Activated CD4-positive, alpha-beta T cell treated with anti-CD3 and anti-CD28 coated beads, Interleukin-2, amount 10 ng/mL, durations not matched to agents 24 days and 14 days (primary cell): ENCODE measurements at regions not wholly inside any gene's neighbourhood (a gene's known extent, or its start where the extent isn't known, plus 50 kb on each side); places are given as distances from the start of the nearest gene placed in this dataset.

Source experiments
- DNase-seq: peaks from one replicate; pipeline ENCODE4 v3.0.0; 2022
- H3K27ac Mint-ChIP-seq: one replicate; pipeline ENCODE4 v1.8.0; 2022; ENCODE audit warnings: mild to moderate bottlenecking, mixed read lengths
- H3K27me3 Mint-ChIP-seq: one replicate; pipeline ENCODE4 v1.8.0; 2022; ENCODE audit warnings: mixed read lengths
- H3K36me3 Mint-ChIP-seq: one replicate; pipeline ENCODE4 v1.8.0; 2022; ENCODE audit warnings: low read depth, mild to moderate bottlenecking, mixed read lengths
- H3K4me1 Mint-ChIP-seq: one replicate; pipeline ENCODE4 v1.8.0; 2021; ENCODE audit warnings: mixed read lengths
- H3K4me3 Mint-ChIP-seq: one replicate; pipeline ENCODE4 v1.8.0; 2022; ENCODE audit warnings: mild to moderate bottlenecking, moderate library complexity, mixed read lengths
- H3K9me3 Mint-ChIP-seq: one replicate; pipeline ENCODE4 v1.8.0; 2021; ENCODE audit warnings: mixed read lengths
- intact Hi-C: fragments of 100-400 bp; cut with micrococcal nuclease; formaldehyde crosslinking; loops from one replicate; pipeline ENCODE4 v1.15.1; 2023

GRCh38 chr20:54272901-54273488, 65.1 kb downstream of the PFDN4 start:
- no peak for DNase-seq
- Mint-ChIP-seq H3K27ac (no peak overlapping the region), H3K4me1 (peaks cover 11% of the 10 kb centered on the region), H3K27me3 (peaks cover 1% of the 10 kb centered on the region), H3K9me3 (peaks cover 3% of the 10 kb centered on the region), H3K4me3 (no peak overlapping the region), H3K36me3 (no peaks in the 10 kb centered on the region)
- intact Hi-C loops, result no loop called here

- intact Hi-C loops, result no loop called here
These were observed 67.6 kb downstream of the PFDN4 start for GRCh38 chr20:54275359-54276111.

DNA sequence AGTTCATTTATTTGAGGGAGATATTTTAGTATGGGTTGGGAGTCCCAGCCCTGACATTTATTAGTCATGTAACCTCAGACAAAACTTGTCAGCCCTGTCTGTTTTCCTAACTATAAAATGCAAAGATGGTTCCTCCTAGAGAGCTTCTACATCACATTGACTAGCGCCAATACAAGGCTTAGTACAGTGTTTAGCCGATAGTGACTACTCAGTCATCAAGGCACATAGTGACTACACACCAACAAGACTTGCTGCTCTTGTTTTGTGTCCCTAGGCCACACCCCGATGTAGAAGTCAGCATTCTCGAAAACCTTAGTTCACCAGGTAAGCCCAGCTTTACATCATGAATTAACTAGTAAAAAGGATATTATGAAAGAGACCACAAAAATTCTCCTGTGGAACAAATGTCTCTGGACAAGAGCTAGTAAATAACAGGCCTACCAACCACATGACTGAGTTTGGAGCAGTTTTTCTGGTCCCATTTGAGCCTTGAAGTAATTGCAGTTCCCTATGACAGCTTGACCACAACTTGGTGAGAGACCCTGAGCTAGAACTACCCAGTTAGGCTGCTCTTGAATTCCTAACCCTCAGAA, 68.8 kb downstream of the PFDN4 start:
- no peaks in the 10 kb centered on the region for H3K36me3 Mint-ChIP-seq
- peaks cover 12% of the 10 kb centered on the region for H3K9me3 Mint-ChIP-seq
- no peaks in the 10 kb centered on the region for H3K27me3 Mint-ChIP-seq
- intact Hi-C loops, result no loop called here
- DNase-seq, result no peak
- H3K4me3 Mint-ChIP-seq, result no peak overlapping the region
- peaks cover 11% of the 10 kb centered on the region for H3K4me1 Mint-ChIP-seq
- H3K27ac Mint-ChIP-seq, result no peak overlapping the region

More at GRCh38 chr20:54275359-54276111, 67.6 kb downstream of the PFDN4 start:
- peaks cover 1% of the 10 kb centered on the region for H3K27me3 Mint-ChIP-seq
- DNase-seq, result no peak
- no peak overlapping the region for H3K27ac Mint-ChIP-seq
- H3K36me3 Mint-ChIP-seq, result no peaks in the 10 kb centered on the region
- peaks cover 11% of the 10 kb centered on the region for H3K4me1 Mint-ChIP-seq
- no peak overlapping the region for H3K4me3 Mint-ChIP-seq
- H3K9me3 Mint-ChIP-seq, result peaks cover 6% of the 10 kb centered on the region

DNA sequence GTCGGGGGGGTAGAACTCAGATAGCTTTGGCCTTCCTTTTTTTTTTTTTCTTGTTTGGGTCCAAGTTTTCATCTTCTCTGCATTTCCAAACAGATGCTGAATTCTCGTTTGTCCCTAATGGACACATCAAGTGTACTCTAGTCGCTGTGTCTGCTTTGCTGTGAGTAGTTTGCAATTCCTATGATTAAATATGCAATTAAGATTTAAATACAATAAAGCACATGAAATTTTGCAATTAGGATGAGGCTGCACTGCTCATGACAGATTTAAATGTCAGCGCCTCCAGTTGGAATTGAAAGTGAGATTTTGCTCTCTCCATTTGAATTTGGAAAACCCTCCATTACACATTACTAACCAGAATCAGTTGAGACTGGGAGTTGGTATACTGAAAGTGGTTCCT, 70.4 kb downstream of the PFDN4 start:
- Mint-ChIP-seq H3K4me3 (no peak overlapping the region), H3K36me3 (no peaks in the 10 kb centered on the region), H3K27me3 (no peaks in the 10 kb centered on the region), H3K4me1 (peaks cover 9% of the 10 kb centered on the region), H3K9me3 (peaks cover 12% of the 10 kb centered on the region), H3K27ac (no peak overlapping the region)
- DNase-seq, result no peak
- intact Hi-C loops, result no loop called here

GRCh38 chr20:54282625-54283024, 74.7 kb downstream of the PFDN4 start:
- Mint-ChIP-seq H3K27me3 (no peaks in the 10 kb centered on the region), H3K27ac (no peak overlapping the region), H3K36me3 (peaks cover 4% of the 10 kb centered on the region), H3K4me1 (peaks cover 22% of the 10 kb centered on the region), H3K4me3 (no peak overlapping the region), H3K9me3 (peaks cover 20% of the 10 kb centered on the region)
- intact Hi-C loops, result no loop called here
- no peak for DNase-seq

DNA sequence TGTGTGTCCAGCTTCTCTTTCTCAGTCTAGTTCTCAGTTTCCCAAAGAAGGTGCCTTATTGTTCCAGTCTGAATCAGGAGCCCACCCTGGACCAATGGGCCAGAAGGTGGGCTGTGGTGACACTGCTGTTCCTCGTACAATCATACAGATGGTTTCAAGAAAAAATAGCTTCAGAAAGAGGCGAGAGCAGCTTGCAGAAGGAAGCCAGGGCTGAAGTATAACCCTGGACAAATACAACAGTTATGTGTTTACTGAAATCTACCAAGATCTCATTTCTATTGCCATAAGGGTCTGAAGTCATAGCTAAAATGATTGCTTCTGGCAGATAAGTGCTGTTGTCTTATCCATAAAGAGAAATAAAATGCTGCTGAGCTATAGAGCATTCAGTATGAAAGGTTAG, 75.4 kb downstream of the PFDN4 start:
- Mint-ChIP-seq H3K9me3 (peaks cover 25% of the 10 kb centered on the region), H3K27ac (peak overlapping the region; percentile 1), H3K4me3 (no peak overlapping the region), H3K27me3 (no peaks in the 10 kb centered on the region), H3K36me3 (peaks cover 4% of the 10 kb centered on the region), H3K4me1 (peaks cover 25% of the 10 kb centered on the region)
- no peak for DNase-seq
- intact Hi-C loops, result no loop called here

GRCh38 chr20:54284928-54285704, 77.2 kb downstream of the PFDN4 start:
- Mint-ChIP-seq H3K4me1 (peaks cover 27% of the 10 kb centered on the region), H3K27ac (peak overlapping the region; percentile 93), H3K36me3 (peaks cover 7% of the 10 kb centered on the region), H3K27me3 (no peaks in the 10 kb centered on the region), H3K9me3 (peaks cover 26% of the 10 kb centered on the region), H3K4me3 (peak overlapping the region; percentile 84)
- DNase-seq, result no peak
- intact Hi-C loops, result loop anchor here (1.0 to 2.0 kb wide), 4 partner anchors 35 to 76 kb away; partner anchors contain the start of gene PFDN4

DNA sequence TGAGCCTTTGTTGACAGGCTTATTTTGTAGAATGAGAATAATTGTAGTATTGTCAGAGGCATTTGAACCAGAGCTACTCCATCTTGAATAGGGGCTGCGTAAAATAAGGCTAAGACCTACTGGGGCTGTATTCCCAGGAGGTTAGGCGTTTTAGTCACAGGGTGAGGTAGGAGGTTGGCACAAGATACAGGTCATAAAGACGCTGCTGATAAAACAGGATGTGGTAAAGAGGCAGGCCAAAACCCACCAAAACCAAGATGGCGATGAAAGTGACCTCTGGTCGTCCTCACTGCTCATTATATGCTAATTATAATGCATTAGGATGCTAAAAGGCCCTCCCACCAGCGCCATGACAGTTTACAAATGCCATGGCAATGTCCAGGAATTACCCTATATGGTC, 82.7 kb downstream of the PFDN4 start:
- peaks cover 10% of the 10 kb centered on the region for H3K36me3 Mint-ChIP-seq

DNA sequence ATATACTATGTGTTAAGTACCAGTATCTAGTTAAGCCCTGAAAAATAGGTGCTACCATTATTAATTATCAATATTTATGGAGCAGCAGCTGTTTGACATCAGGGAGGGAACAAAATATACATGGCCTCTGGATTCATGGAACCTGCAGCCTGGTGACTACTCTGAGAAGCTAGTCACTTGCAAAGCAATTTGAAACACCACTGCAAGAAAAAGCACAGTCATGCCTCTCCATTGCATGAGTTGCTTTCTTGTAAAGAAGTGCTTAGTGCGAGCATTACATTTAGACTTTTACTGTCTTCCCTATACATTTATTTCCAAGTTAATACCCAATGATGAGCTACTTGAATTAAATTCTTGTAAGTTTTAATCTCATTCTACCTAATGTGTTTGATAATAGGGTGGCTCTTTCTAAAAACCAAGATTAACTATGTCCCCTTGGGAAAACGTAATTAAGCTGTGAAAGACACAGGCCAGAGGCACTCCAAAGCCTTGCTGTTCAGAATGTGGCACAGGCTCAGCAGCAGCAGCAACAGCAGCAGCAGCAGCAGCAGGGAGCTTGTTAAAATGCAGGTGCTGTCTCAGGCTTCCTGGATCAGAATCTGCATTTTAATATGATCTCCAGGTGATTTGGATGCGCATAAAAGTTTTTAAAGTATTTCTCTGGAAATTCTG, 83.6 kb downstream of the PFDN4 start:
- intact Hi-C loops, result no loop called here

More for the DNA sequence above, 82.7 kb downstream of the PFDN4 start:
- H3K4me3 Mint-ChIP-seq, result no peak overlapping the region
- no peak overlapping the region for H3K27ac Mint-ChIP-seq
- peaks cover 1% of the 10 kb centered on the region for H3K27me3 Mint-ChIP-seq
- H3K9me3 Mint-ChIP-seq, result peaks cover 18% of the 10 kb centered on the region
- peaks cover 31% of the 10 kb centered on the region for H3K4me1 Mint-ChIP-seq
- intact Hi-C loops, result no loop called here
- DNase-seq, result peak; percentile 43

DNA sequence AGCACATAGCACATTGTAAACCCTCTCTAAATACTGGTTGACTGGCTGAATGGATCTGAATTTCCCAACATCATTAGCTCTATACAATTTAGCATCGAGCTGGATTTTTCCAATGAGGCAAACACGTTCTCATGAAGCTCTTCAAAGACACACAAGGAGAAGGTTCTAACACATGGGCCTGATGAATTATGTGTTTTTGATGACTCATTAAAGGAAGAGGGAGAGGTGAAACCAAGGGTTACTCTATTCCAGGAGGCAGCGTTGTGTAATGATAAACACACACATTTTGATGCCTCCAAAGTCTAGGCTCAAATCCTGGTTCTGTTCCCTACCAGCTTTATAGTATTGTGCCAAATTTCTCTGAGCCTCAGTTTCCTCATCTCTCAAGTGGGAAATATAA, 84.3 kb downstream of the PFDN4 start:
- Mint-ChIP-seq H3K9me3 (peaks cover 21% of the 10 kb centered on the region), H3K27me3 (peaks cover 1% of the 10 kb centered on the region)

More for the DNA sequence above, 83.6 kb downstream of the PFDN4 start:
- Mint-ChIP-seq H3K9me3 (peaks cover 21% of the 10 kb centered on the region), H3K4me1 (peaks cover 31% of the 10 kb centered on the region), H3K27ac (peak overlapping the region; percentile 24), H3K27me3 (peaks cover 1% of the 10 kb centered on the region), H3K4me3 (no peak overlapping the region), H3K36me3 (peaks cover 7% of the 10 kb centered on the region)
- DNase-seq, result no peak

DNA sequence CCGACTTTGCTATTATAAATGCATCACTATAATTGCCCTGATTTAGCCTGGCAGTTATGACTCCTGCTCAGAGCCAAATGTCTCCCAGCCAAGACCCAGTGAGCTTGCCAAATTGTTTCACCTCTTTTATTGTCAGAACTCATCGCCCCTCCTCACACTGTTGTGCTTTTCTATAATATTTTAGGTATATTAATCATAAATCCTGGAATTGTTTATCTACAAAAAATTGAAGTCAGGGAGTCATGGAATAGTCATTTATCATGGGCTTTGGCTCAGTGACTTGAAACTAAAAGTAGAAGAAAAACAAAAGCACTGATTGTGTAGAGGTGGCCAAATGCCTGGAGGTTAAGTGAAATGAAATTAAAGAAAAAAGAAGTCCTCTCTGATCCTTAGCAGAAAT, 85.6 kb downstream of the PFDN4 start:
- Mint-ChIP-seq H3K27me3 (peaks cover 1% of the 10 kb centered on the region), H3K9me3 (peaks cover 15% of the 10 kb centered on the region), H3K4me1 (peaks cover 22% of the 10 kb centered on the region), H3K36me3 (peaks cover 7% of the 10 kb centered on the region), H3K4me3 (no peak overlapping the region), H3K27ac (no peak overlapping the region)
- intact Hi-C loops, result no loop called here
- DNase-seq, result no peak

More for the DNA sequence above, 84.3 kb downstream of the PFDN4 start:
- peak; percentile 39 for DNase-seq
- Mint-ChIP-seq H3K36me3 (peaks cover 7% of the 10 kb centered on the region), H3K27ac (peak overlapping the region; percentile 24), H3K4me1 (peaks cover 25% of the 10 kb centered on the region), H3K4me3 (no peak overlapping the region)
- intact Hi-C loops, result no loop called here

DNA sequence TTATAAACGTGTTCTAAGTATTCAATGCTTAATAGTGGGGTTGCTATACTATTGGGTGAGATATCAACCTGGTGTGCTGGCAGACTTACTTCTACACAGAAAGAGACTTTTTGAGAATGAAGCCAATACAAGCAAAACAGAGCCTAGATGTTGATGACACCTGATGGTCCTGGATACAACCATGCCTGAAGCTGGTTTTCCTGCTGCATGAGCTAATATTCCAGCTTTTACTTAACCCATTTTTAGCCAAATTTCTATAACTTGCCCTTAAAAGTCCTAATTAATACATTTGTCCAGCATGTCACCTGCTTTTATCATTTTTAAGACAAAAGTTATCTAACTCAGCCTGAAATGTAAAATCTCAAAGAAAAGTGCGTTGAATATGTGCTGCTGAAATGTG, 86.2 kb downstream of the PFDN4 start:
- H3K4me3 Mint-ChIP-seq, result no peak overlapping the region

DNA sequence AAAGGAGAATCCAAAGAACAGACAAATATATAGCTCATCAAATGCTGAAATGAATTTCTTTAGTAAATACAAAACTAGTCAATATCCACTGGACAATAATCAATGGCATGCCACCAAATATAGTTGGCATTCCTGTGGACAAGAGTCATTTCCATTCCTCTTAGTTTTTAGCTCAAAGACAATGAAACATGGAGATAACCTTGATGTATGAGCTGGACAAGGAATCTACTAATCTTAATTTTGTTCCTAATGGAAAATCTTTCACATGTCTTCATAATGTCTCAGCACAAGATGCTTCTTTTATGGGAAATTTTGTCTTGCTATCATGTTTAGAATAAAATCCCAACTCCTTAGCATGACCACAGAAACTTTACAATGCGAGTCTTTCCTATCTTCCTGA, 87.8 kb downstream of the PFDN4 start:
- Mint-ChIP-seq H3K27me3 (peaks cover 8% of the 10 kb centered on the region), H3K9me3 (peaks cover 10% of the 10 kb centered on the region), H3K36me3 (no peaks in the 10 kb centered on the region), H3K4me3 (no peak overlapping the region), H3K4me1 (peaks cover 17% of the 10 kb centered on the region), H3K27ac (no peak overlapping the region)
- DNase-seq, result no peak
- intact Hi-C loops, result no loop called here

More for the DNA sequence above, 86.2 kb downstream of the PFDN4 start:
- Mint-ChIP-seq H3K27me3 (peaks cover 3% of the 10 kb centered on the region), H3K36me3 (peaks cover 4% of the 10 kb centered on the region), H3K27ac (no peak overlapping the region), H3K4me1 (peaks cover 19% of the 10 kb centered on the region), H3K9me3 (peaks cover 15% of the 10 kb centered on the region)
- intact Hi-C loops, result no loop called here
- no peak for DNase-seq
